ENCODE measurements at regions not wholly inside any gene's neighbourhood (a gene's known extent, or its start where the extent isn't known, plus 50 kb on each side); places are given as distances from the start of the nearest gene placed in this dataset.
"Not testable (repeated sequence)": the region's sequence is repeated elsewhere in the genome, so short reads cannot be mapped to it uniquely, and the experiment has no call there.

DNA sequence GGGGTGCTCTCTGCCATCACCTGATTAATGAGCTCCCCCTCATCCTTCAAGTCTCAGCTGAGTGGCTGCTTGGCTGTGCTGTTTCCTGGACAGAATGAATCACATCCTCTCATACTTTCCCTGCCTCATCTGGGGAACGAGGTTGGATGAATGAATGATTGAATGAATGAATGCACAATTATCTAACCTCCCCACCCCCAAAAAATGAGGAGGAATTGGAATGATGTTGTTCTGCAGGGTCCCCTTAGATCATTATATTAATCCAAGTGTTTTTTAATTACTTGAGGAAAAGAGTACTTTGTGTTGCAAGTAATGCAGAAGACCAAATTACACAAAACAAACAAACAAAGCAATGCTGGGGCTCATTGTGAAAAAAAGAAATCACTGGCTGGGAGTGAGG, 240.2 kb downstream of the BUB3 start:
- no peak for DNase-seq (ENCODE audit: low read depth in 1 of 2, low spot score in 1 of 2)
- H3K27ac ChIP-seq (replicated peaks): no peak overlapping the region
- H3K4me3 ChIP-seq (replicated peaks; ENCODE audit: insufficient read depth, low read length): no peak overlapping the region
- H3K27me3 ChIP-seq (ENCODE audit: insufficient read depth, poor library complexity, severe bottlenecking): no peaks in the 10 kb centered on the region
- TF ChIP-seq SPI1 (IDR thresholded peaks at IDR 0.05; ENCODE audit: borderline replicate concordance, low read depth) (no peak), GABPA (IDR thresholded peaks at IDR 0.05; ENCODE audit: low read depth) (no peak), POLR2AphosphoS5 (IDR thresholded peaks at IDR 0.05; ENCODE audit: low read depth) (no peak)
- TF ChIP-seq, protein P1, sequence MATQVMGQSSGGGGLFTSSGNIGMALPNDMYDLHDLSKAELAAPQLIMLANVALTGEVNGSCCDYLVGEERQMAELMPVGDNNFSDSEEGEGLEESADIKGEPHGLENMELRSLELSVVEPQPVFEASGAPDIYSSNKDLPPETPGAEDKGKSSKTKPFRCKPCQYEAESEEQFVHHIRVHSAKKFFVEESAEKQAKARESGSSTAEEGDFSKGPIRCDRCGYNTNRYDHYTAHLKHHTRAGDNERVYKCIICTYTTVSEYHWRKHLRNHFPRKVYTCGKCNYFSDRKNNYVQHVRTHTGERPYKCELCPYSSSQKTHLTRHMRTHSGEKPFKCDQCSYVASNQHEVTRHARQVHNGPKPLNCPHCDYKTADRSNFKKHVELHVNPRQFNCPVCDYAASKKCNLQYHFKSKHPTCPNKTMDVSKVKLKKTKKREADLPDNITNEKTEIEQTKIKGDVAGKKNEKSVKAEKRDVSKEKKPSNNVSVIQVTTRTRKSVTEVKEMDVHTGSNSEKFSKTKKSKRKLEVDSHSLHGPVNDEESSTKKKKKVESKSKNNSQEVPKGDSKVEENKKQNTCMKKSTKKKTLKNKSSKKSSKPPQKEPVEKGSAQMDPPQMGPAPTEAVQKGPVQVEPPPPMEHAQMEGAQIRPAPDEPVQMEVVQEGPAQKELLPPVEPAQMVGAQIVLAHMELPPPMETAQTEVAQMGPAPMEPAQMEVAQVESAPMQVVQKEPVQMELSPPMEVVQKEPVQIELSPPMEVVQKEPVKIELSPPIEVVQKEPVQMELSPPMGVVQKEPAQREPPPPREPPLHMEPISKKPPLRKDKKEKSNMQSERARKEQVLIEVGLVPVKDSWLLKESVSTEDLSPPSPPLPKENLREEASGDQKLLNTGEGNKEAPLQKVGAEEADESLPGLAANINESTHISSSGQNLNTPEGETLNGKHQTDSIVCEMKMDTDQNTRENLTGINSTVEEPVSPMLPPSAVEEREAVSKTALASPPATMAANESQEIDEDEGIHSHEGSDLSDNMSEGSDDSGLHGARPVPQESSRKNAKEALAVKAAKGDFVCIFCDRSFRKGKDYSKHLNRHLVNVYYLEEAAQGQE (IDR thresholded peaks at IDR 0.05; ENCODE audit: insufficient replicate concordance, low read depth): no peak
- TF ChIP-seq, protein P2, sequence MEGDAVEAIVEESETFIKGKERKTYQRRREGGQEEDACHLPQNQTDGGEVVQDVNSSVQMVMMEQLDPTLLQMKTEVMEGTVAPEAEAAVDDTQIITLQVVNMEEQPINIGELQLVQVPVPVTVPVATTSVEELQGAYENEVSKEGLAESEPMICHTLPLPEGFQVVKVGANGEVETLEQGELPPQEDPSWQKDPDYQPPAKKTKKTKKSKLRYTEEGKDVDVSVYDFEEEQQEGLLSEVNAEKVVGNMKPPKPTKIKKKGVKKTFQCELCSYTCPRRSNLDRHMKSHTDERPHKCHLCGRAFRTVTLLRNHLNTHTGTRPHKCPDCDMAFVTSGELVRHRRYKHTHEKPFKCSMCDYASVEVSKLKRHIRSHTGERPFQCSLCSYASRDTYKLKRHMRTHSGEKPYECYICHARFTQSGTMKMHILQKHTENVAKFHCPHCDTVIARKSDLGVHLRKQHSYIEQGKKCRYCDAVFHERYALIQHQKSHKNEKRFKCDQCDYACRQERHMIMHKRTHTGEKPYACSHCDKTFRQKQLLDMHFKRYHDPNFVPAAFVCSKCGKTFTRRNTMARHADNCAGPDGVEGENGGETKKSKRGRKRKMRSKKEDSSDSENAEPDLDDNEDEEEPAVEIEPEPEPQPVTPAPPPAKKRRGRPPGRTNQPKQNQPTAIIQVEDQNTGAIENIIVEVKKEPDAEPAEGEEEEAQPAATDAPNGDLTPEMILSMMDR (IDR thresholded peaks at IDR 0.05; ENCODE audit: insufficient read depth, low read length): no peak

DNA sequence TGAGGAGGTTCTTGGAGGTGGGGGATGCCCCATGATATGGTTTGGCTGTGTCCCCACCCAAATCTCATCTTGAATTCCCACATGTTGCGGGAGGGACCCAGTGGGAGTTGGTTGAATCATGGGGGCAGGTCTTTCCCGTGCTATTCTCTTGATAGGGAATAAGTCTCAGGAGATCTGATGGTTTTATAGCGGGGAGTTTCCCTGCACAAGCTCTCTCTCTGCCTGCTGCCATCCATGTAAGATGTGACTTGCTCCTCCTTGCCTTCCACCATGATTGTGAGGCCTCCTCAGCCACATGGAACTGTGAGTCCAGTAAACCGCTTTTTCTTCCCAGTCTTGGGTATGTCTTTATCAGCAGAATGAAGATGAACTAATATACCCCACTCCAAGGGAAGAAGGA, 241.0 kb downstream of the BUB3 start:
- not testable (repeated sequence) for DNase-seq (ENCODE audit: low read depth in 1 of 2, low spot score in 1 of 2); H3K27ac ChIP-seq (replicated peaks); H3K4me3 ChIP-seq (replicated peaks; ENCODE audit: insufficient read depth, low read length); H3K27me3 ChIP-seq (ENCODE audit: insufficient read depth, poor library complexity, severe bottlenecking)

DNA sequence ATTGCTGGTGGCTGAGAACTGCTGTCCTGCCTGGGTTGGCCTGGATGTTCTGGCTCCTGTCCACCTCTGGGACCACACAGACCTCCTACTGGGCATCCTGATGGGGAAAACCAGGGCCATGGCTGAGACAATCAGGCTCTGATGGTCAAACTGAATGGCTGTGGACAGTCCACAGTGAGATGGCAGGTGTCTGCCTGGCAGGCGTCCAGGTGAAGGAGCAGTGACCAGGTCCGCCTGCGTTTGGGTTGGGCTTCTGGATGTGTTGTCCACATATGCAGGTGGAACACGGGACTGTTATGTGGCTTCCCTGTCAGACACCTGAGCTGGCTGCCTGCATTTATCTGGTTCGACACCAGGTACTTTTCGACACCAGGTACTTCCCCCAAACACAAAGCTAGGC, 241.7 kb downstream of the BUB3 start:
- TF ChIP-seq, protein P2 (IDR thresholded peaks at IDR 0.05; ENCODE audit: insufficient read depth, low read length): no peak
- TF ChIP-seq POLR2AphosphoS5 (IDR thresholded peaks at IDR 0.05; ENCODE audit: low read depth) (no peak), GABPA (IDR thresholded peaks at IDR 0.05; ENCODE audit: low read depth) (no peak), SPI1 (IDR thresholded peaks at IDR 0.05; ENCODE audit: borderline replicate concordance, low read depth) (no peak)
- TF ChIP-seq, protein P1 (IDR thresholded peaks at IDR 0.05; ENCODE audit: insufficient replicate concordance, low read depth): no peak
- H3K27ac ChIP-seq (replicated peaks): no peak overlapping the region

DNA sequence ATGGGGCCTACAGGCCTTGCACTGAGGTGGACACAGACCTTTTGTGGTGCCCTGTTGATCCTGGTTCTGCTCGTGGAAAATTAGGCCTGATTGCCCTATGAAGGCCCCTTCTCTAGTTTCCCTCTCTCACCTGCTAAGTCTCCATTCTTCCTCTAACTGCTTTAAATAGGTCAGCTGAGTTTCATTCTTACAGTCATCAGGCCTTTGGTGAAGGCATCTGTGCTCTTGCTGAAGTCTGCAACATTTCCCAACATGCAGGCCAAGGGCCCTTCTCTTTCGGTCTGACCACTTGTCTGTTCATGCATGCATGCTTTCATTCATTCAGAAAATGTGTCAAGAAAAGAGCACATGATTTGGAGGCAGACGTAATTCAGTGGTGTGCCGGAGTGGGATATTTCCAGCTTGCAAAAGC, 244.0 kb downstream of the BUB3 start:
- DNase-seq (ENCODE audit: low read depth in 1 of 2, low spot score in 1 of 2): no peak
- Histone ChIP-seq H3K27me3 (ENCODE audit: insufficient read depth, poor library complexity, severe bottlenecking) (no peaks in the 10 kb centered on the region), H3K27ac (replicated peaks) (no peak overlapping the region)

More for the DNA sequence above, 241.7 kb downstream of the BUB3 start:
- no peak for DNase-seq (ENCODE audit: low read depth in 1 of 2, low spot score in 1 of 2)
- no peaks in the 10 kb centered on the region for H3K27me3 ChIP-seq (ENCODE audit: insufficient read depth, poor library complexity, severe bottlenecking)
- H3K4me3 ChIP-seq (replicated peaks; ENCODE audit: insufficient read depth, low read length): no peak overlapping the region

More for the DNA sequence above, 244.0 kb downstream of the BUB3 start:
- TF ChIP-seq POLR2AphosphoS5 (IDR thresholded peaks at IDR 0.05; ENCODE audit: low read depth) (no peak), SPI1 (IDR thresholded peaks at IDR 0.05; ENCODE audit: borderline replicate concordance, low read depth) (no peak), GABPA (IDR thresholded peaks at IDR 0.05; ENCODE audit: low read depth) (no peak)
- TF ChIP-seq, protein P1 (IDR thresholded peaks at IDR 0.05; ENCODE audit: insufficient replicate concordance, low read depth): no peak
- TF ChIP-seq, protein P2 (IDR thresholded peaks at IDR 0.05; ENCODE audit: insufficient read depth, low read length): no peak
- H3K4me3 ChIP-seq (replicated peaks; ENCODE audit: insufficient read depth, low read length): no peak overlapping the region
